Kidney epithelial cell (primary cell): ENCODE measurements at regions not wholly inside any gene's neighbourhood (a gene's known extent, or its start where the extent isn't known, plus 50 kb on each side); places are given as distances from the start of the nearest gene placed in this dataset.

Experiments
- DNase-seq: peaks from one replicate; pipeline ENCODE4 v3.0.0-alpha.2; 2010; ENCODE audit warnings: low read depth
- H3K27me3 ChIP-seq: 2 replicates; pipeline ENCODE4 v1.6.0; 2011; ENCODE audit warnings: low read length; ENCODE audit not compliant: control insufficient read depth, insufficient read depth
- H3K36me3 ChIP-seq: 2 replicates; pipeline ENCODE4 v1.5.1; 2011; ENCODE audit warnings: low read length; ENCODE audit not compliant: control insufficient read depth, insufficient read depth
- H3K4me3 ChIP-seq: 2 replicates; pipeline ENCODE4 v1.5.1; 2011; ENCODE audit warnings: low read depth, mild to moderate bottlenecking, control low read depth, low read length
- CTCF ChIP-seq: IDR thresholded peaks from 2 replicates; pipeline ENCODE4 v1.5.1; 2011; ENCODE audit warnings: mild to moderate bottlenecking, moderate library complexity, low read length, control low read depth, inconsistent platforms; ENCODE audit not compliant: insufficient read depth, poor library complexity, severe bottlenecking

- TF ChIP-seq CTCF = no peak
- no peak for DNase-seq
- Histone ChIP-seq H3K4me3 (no peak overlapping the region), H3K27me3 (no peaks in the 10 kb centered on the region), H3K36me3 (no peaks in the 10 kb centered on the region)
Observed at GRCh38 chr13:65460136-65460535, 1770.0 kb downstream of the PCDH9 start.

- H3K27me3 ChIP-seq = no peaks in the 10 kb centered on the region
- H3K36me3 ChIP-seq = no peaks in the 10 kb centered on the region
- H3K4me3 ChIP-seq = no peak overlapping the region
- no peak for TF ChIP-seq CTCF
- DNase-seq = no peak
Observed at GRCh38 chr13:65456150-65456912, 1773.8 kb downstream of the PCDH9 start.

- no peak for DNase-seq
- no peak for TF ChIP-seq CTCF
- Histone ChIP-seq H3K27me3 (no peaks in the 10 kb centered on the region), H3K36me3 (no peaks in the 10 kb centered on the region), H3K4me3 (no peak overlapping the region)
Observed at GRCh38 chr13:65454403-65454802, 1775.7 kb downstream of the PCDH9 start.

- H3K27me3 ChIP-seq = no peaks in the 10 kb centered on the region
- no peak overlapping the region for H3K4me3 ChIP-seq
- TF ChIP-seq CTCF = no peak
- no peak for DNase-seq
- no peaks in the 10 kb centered on the region for H3K36me3 ChIP-seq
Observed at GRCh38 chr13:65453982-65454381, 1776.2 kb downstream of the PCDH9 start.

GRCh38 chr13:65445340-65445739, 1784.8 kb downstream of the PCDH9 start:
- DNase-seq = no peak
- TF ChIP-seq CTCF = no peak

GRCh38 chr13:65435590-65435989, 1794.5 kb downstream of the PCDH9 start:
- TF ChIP-seq CTCF = no peak
- H3K4me3 ChIP-seq = no peak overlapping the region
- DNase-seq = no peak
- H3K36me3 ChIP-seq = no peaks in the 10 kb centered on the region
- no peaks in the 10 kb centered on the region for H3K27me3 ChIP-seq

More at GRCh38 chr13:65445340-65445739, 1784.8 kb downstream of the PCDH9 start:
- Histone ChIP-seq H3K27me3 (no peaks in the 10 kb centered on the region), H3K36me3 (no peaks in the 10 kb centered on the region), H3K4me3 (no peak overlapping the region)
